Inferior parietal cortex (tissue), 1 donor: ENCODE measurements at regions not wholly inside any gene's neighbourhood (a gene's known extent, or its start where the extent isn't known, plus 50 kb on each side); places are given as distances from the start of the nearest gene placed in this dataset.

ENCODE experiments used
- DNase-seq: peaks from one replicate; pipeline ENCODE4 v3.0.0-alpha.2; 2016; ENCODE audit errors: extremely low spot score

- no peak for DNase-seq
Observed at GRCh38 chr22:49604732-49605302, 222.9 kb downstream of the BRD1 start.

- DNase-seq: no peak
Observed at GRCh38 chr22:49603016-49603415, 224.7 kb downstream of the BRD1 start.

DNA sequence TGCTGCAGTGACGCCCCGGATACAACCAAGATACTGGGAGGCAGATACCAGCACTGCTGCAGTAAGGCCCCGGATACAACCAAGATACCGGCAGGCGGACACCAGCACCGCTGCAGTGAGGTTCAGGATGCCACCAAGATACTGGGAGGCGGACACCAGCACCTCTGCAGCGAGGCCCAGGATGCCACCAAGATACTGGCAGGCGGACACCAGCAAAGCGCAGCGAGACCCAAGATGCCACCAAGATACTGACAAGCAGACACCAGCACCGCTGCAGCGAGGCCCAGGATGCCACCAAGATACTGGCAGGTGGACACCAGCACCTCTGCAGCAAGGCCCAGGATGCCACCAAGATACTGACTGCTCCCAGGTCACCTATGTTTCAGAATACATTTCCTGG lies 225.2 kb downstream of the BRD1 start:
- DNase-seq: no peak

GRCh38 chr22:49601614-49602321 lies 225.9 kb downstream of the BRD1 start:
- DNase-seq: no peak

DNA sequence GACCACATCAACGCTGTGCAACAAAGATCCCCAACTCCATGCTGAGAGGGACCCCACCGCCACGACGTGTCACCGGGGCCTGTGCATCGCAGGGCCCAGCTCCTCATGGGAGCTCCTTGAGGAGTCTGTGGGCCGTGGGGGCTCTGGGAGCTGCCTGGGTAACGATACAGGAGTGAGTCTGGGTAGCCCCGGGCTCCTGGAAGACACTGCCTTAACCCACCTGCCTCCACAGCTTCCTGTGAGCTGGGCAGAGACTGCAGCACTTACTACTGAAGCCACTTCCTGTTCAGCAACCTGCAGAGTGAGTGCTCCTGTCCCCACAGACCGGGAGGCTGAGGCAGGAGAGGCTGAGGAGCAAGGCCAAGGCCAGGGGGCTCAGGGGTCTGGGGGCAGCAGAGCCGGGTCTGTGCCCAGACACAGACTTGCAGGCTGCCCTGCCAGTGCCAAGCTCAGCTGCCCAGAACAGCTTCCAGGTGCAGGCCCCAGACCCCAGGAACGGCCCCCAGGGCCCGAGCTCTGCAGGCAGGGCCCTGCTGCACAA lies 226.7 kb downstream of the BRD1 start:
- DNase-seq: no peak

DNA sequence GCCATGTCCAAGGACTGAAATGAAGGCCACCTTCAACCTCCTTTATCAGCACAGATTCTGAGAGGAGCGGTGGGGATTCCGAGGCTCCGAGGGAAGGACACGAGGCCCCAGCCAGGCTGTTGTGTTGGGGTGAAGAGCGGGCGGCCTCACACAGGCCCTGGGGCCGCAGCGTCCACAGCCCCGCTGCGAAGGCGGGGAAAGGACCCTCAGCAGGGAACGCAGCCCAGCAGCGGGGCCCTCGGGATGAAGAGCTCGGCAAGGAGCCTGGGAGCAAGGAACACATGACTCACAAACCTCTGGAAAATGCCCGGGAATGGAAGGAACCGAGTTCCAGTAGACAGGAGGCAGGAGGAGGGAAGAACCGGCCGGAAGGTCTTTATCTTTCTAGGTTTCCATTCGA lies 227.2 kb downstream of the BRD1 start:
- DNase-seq: no peak

- no peak for DNase-seq
Observed at GRCh38 chr22:49599691-49600455, 227.8 kb downstream of the BRD1 start.

GRCh38 chr22:49599039-49599438 lies 228.6 kb downstream of the BRD1 start:
- DNase-seq: no peak

- no peak for DNase-seq
Observed at GRCh38 chr22:49598338-49598737, 229.3 kb downstream of the BRD1 start.

DNA sequence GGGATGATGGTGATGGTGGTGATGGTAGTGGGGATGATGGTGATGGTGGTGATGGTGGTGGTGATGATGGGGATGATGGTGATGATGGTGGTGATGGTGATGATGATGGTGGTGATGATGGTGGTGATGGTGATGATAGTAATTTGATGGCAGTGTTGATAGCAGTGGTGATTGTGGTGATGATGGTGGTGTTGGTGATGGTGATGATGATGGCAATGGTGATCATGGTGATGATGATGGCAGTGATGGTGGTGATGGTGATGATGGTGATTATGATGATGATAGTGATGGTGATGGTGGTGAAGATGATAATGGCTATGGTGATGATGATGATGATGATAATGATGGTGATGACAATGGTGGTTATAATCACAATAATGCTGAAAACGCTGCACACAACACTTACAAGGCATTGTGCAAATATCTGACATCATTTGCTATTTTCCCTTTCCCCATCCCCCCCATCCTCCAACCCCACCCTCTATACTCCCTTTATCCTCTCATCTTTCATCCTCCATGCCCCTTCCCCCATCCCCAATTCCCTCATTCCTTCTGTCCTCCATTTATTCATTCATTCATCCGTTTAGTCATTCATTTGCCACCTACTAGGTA lies 230.1 kb downstream of the BRD1 start:
- DNase-seq: no peak

- DNase-seq: no peak
Observed at GRCh38 chr22:49595465-49596078, 232.1 kb downstream of the BRD1 start.

DNA sequence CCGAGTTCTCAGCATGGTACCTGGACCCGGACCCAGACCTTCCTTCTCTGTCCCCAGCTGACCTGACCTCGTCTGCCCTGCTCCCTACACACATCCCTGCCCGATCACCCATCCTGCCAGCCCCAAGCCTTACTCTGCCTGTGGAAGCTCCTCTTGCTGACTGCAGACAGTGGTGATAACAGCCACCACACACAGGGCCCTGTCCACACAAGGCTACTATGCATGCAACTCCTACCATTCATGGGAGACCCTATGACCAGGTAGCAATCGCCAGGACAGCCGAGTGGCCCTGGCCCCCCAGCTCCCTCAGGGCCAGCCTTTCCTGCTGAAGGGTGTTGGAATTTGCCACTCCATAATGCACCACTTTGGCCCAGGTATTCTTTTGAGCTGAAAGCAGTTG lies 233.6 kb downstream of the BRD1 start:
- DNase-seq: no peak

- DNase-seq: no peak
Observed at GRCh38 chr22:49593509-49593908, 234.2 kb downstream of the BRD1 start.

- no peak for DNase-seq
Observed at GRCh38 chr22:49592780-49593501, 234.7 kb downstream of the BRD1 start.

DNA sequence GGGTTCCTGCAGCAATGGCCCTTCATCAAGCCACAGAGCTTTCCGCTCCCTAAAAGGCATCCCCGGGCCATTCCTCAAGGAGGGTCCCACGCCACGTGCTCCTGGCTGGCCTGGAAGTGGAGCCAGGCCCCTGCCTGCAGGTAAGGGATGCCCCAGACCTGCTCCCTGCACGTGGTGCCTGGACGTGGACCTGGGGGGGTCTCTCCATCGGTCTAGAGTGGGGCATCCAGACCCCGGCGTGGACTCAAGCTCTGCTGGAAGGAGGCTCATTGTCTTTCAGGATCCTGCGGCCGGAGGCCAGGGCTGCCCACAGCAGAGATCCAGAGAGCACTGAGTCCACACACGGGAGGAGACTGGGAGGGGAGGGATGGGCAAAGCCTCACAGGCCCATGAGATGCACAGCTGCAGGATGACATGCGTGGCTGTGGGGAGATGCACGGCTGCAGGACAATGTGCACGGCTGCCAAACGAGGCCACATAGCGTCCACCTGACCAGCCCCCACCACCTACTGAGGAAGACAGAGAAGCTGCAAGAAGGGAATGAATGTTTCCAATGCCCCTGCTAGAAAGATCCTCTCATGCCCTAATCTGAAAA lies 236.7 kb downstream of the BRD1 start:
- DNase-seq: no peak

DNA sequence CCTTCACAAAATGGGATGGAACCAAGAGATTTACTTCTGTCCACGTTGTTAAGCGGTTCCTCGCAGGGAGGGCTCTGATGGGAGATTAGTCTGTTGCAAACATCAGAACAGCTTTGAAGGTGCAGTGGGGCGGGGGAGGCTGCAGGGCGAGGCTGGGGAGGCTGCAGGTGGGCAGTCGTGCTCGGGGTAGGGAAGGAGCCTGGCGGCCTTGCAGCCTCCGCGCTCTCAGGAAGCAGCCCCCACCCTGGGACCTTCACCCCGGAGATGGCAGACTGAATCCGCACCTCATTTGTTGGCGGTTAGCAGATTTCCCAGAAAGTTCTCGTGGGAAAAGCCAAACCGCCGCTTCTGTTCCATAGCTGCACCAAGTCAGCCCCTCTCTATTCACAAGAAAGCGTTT lies 237.3 kb downstream of the BRD1 start:
- no peak for DNase-seq

DNA sequence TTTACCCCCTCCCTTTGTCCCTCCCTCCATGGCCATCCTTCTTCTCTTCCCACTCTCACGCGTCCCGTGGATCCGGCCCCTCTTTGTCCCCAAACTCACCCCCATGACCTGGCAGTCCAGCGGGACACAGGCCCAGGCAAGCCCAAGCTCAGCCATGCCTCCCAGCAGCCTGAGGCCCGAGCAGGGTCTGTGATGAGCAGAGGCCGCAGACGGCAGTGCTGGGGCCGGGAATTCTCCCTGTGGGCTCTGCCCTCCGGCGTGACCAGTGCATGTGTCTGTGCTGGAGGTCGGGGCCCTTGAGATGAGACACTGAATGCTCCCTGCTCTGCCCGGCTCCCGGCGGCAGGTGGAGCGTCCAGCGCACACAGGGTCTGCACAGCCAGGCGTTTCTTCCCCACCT lies 237.9 kb downstream of the BRD1 start:
- DNase-seq: no peak

GRCh38 chr22:49589301-49589700 lies 238.4 kb downstream of the BRD1 start:
- DNase-seq: no peak

DNA sequence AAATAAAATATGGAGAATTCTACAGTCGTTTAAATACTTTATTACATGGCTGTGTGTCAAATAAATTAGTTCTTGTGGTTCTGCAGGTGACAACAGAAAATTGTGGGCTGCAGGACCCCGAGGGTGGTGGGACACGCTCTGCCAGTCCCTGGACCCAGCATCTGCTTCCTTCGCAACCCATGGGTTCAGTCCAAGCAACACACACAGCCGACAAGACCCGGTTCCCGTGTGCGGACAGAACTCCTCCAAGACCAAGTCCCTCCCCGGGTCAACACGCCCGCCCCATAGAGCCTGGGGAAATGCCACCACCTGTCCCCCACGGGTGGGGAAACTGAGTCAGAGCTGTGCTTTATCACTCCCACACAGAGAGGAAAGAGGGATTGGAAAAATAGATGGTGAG lies 238.9 kb downstream of the BRD1 start:
- DNase-seq: no peak

- no peak for DNase-seq
Observed at GRCh38 chr22:49587987-49588386, 239.7 kb downstream of the BRD1 start.

DNA sequence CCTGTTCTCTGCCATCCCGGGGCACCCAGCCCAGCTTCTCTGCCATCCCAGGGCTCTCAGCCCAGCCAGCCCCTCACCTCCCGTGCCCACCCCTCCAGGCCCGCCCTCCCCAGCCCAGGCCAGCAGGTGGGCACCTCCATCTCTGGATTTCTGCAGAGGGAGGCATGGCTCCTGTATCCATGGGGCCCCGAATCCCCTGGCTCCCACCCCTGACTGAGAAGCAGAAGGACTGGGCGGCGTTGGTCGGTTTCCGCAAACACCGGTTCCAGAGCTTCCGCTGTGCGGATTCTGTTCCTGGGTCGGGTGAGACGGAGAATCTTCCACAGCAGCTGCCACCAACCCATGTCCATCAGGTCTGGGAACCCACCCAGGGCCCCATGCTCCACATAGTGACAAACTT lies 240.3 kb downstream of the BRD1 start:
- no peak for DNase-seq
